NCI-H1048 (cell line): ENCODE measurements at regions not wholly inside any gene's neighbourhood (a gene's known extent, or its start where the extent isn't known, plus 50 kb on each side); places are given as distances from the start of the nearest gene placed in this dataset.

Experiments used
- DNase-seq: peaks from one replicate; lab custom pipeline; 2025; lab: John Stamatoyannopoulos, UW

DNA sequence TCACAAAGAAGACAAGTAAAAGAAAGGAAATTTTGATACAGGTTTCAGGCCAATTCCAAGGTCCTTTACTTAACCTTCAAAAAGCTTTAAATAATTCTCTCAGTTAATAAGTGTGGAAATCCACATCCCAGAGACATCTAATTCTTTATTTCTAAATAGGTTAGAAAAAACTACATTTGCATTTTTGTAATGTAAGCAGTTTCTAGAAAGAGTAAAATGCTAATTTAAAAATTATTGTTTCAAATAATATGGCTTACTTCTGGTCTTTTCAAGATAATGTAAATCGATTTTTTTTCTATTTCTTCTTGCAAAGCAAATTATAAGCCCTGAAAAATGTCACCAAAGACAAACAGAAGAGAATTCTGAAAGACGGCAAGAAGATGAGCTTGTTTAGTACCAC lies 180.4 kb upstream of the HHIP start:
- DNase-seq, result no peak

GRCh38 chr4:144480068-144480467 lies 165.9 kb upstream of the HHIP start:
- no peak for DNase-seq

GRCh38 chr4:144489831-144490230 lies 156.1 kb upstream of the HHIP start:
- DNase-seq, result no peak

DNA sequence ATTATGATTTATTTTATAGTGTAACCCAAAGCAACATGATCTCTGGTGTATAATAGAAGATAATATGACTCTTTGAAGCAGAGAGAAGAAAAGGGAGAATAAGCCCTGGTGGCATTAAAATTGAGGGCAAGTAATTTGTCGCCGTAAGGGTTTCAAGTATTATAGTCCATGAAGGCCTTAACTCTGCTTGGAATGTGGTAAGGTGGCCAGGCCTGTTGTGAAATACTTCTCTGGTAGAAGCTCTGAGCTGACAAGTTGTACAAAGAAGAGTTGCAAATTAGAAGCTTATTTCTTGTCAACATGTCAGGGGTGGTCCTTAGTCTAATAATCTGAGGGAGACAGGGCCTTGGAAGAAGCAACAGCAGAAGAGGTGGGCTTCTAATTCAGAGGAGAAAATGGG lies 151.7 kb upstream of the HHIP start:
- no peak for DNase-seq

DNA sequence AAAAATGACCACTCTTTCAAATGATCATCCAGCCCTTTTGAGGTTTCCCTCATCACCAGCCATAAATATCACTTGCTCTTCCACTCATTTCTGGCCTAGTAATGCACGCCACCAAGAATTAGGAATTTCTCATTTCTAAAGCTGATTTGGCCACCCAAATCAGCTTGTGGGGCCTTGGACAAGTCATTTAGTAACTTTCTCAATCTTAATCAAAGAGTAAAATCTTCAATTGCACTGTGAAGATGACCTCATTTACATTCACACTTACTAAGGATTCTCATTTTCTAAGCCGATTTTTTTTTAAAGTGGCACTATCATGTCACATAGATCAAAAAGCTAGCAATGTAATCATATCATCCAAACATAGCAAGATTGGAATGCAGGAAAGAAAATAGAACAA lies 150.0 kb upstream of the HHIP start:
- no peak for DNase-seq

GRCh38 chr4:144499777-144500176 lies 146.2 kb upstream of the HHIP start:
- DNase-seq, result no peak

DNA sequence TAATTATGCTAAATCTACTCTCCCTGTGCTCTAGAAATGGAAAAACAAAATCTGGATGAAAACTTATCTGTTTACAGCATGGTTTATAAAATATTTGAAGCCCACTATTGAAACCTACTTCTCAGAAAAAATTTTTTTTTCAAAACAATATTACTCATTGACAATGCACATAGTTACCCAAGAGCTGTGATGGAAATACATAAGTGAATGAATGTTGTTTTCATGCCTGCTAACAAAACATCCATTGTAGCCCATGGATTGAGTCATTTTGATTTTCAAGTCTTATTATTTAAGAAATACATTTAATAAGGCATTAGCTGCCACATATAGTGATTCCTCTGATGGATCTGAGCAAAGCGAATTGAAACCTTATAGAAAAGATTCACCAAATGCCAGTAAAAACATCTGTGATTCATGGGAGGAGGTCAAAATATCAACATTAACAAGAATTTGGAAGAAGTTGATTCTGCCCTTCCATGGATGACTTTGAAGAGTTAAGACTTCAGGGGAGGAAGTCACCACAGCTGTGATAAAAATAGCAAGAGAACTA lies 144.7 kb upstream of the HHIP start:
- DNase-seq, result no peak

- no peak for DNase-seq
Observed at GRCh38 chr4:144504883-144505282, 141.1 kb upstream of the HHIP start.

DNA sequence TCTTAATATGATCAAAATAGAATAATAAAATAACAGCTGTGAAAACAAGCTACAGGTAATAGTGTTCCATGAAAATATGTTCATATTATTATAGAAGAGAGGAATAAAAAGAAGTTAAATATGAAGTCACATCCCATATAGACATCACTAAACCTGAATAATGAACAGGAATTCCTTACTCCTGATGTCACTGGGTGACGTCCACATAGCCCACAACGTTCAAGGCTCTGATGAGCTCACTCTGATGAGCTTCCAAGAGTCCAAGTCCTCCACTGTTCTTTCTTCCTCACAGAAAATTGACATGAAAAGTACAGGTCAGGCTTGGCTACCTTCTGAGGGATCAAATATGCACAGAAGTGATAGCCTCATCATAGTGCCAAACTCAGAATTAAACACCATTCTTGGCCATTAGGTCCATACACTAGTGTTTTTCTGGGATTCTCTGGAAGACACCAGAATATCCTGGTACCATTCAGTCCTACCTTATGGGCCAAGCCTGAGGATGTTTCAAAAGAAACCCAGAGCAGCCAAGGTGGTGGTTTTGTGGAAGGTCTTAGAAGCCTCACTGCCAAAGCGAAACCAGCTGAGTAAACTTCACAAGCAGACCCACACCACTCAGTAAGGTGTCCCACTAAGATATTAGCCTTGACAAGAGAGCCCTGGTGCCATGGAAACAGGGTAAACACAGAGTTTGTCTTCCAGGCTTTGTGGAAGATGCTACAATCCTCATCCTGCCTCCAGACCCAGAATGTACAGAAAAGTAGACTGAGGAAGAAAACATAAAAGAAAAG lies 138.4 kb upstream of the HHIP start:
- DNase-seq, result no peak

GRCh38 chr4:144509088-144510015 lies 136.6 kb upstream of the HHIP start:
- DNase-seq, result no peak

GRCh38 chr4:144514736-144515135 lies 131.2 kb upstream of the HHIP start:
- DNase-seq, result no peak

GRCh38 chr4:144518181-144518895 lies 127.6 kb upstream of the HHIP start:
- DNase-seq, result no peak

- no peak for DNase-seq
Observed at GRCh38 chr4:144531841-144532240, 114.1 kb upstream of the HHIP start.

GRCh38 chr4:144547678-144548298 lies 98.2 kb upstream of the HHIP start:
- no peak for DNase-seq

DNA sequence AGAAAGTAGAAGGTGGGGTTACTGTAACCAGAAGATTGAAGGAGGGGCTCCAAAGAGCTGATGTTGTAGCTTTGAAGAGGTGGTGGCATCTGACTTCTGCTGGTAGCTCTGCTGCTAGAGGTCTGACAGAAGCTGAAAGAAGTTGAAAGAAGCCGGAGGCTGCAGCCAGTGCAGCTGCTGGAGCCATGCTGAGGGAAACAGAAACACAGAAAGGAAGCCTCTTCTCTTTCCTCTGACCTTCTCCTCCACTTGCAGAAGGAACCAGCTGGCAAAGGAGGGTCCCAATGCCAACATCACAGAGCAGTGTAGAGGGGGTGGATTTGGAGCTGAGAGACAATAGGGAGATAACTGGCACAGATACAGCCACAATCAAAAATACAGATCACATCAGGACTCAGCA lies 89.3 kb upstream of the HHIP start:
- no peak for DNase-seq

DNA sequence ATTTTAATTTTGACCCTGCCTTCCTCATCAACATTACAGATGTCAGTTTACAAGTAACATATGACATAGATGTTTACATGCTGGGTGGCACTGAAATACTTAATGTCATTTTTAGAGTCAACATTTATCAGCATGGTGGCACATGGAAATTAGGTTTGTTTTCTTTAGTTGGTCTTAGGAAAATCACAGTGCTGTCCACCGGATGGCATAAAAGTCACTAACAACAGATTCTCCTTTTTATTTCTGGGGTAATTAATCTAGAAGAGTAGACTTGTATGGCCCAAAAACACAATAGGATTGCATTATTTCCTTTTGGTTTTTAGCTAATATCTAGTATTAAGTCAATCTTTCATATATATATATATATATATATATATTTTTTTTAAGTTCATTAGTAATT lies 88.6 kb upstream of the HHIP start:
- no peak for DNase-seq

DNA sequence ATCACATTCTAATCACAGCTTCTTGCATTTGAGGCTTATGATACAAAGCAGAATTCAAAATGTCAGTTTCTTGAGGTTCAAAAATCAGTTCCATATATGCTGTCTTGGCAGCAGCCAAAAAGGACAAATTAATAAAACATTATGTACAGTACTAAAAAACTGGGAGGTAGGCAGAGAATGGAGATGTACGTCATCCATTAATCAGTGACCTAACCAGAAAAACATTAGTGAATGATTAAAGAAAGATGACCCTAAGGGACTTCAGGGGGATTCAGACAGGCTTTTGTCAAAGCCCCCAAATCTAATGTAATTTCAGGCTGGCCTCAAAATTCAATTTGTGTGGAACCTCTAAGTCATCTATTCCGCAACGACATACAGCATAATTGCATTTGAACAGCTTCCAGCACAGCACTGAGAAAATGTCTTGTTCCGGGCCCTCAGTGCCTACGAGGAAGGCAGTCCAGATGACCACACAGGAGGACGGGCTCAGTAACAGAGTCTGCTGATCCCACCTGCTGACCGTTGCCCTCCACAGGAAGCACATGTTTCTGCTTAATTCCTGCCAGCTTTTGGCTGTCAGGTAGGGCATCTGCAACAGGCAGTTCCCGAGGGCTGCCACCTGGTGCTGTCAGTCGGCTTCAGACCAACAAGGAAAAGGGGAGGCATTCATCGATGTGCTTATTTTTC lies 83.8 kb upstream of the HHIP start:
- no peak for DNase-seq

GRCh38 chr4:144564358-144564757 lies 81.6 kb upstream of the HHIP start:
- DNase-seq, result no peak

DNA sequence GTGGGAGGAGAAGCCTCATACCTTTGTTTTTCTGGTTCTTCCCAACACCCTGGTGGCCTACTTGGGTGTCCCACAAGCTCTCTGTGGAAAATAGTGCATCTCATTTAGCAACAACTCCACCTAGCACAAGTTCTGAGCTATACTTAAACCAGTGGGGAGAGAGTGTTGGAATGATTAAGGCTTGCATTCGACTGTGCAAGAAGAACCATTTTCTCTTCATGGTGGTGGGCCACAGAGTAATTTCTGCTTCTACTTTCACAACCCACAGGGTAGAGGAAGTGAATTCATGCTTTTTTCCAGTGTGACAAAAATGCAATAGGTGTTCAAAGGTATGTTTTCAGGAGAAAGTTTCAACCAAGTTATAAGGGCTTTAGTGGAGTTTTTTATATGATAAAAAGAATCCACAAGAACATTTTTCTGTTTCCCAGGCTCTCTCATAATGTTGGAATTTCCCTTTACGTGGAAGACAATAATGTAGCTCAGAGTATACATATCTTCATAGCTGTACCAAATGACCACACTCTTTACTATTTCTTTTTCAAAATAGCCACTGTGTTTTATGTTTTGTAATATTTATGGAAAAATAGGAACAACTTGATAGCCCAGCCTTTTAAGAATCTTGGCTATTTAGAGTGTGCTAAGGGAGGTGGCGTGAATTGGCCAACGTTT lies 80.3 kb upstream of the HHIP start:
- no peak for DNase-seq

DNA sequence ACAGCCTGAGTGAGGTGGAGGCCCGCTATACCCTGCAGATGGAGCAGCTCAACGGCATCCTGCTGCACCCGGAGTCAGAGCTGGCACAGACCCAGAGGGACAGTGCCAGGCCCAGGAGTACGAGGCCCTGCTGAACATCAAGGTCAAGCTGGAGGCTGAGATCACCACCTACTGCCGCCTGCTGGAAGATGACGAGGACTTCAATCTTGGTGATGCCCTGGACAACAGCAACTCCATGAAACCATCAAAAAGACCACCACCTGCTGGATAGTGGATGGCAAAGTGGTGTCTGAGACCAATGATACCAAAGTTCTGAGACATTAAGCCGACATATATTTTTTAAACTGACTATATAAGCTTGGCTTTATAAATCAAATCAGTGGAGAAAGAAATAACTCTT lies 73.3 kb upstream of the HHIP start:
- no peak for DNase-seq

DNA sequence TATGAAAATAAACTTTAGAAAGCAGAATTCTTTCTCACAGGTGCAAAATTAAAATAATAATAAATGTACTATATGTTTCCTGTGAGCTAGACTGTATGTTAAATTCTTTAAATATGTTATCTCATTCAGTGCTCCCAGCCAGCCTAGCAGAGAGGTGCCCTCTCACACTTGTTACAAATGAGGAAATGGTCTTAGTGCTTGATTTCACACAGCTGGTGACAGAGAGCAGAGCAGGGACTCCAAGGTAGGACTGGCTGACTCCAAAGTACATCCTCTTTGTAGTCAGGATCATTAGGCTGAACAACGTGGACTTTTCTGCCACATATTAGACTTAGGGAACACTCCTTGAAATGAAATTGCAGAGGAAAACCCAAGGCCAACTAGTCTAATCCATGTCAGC lies 72.0 kb upstream of the HHIP start:
- no peak for DNase-seq
